ENCODE measurements at regions not wholly inside any gene's neighbourhood (a gene's known extent, or its start where the extent isn't known, plus 50 kb on each side); places are given as distances from the start of the nearest gene placed in this dataset.

DNA sequence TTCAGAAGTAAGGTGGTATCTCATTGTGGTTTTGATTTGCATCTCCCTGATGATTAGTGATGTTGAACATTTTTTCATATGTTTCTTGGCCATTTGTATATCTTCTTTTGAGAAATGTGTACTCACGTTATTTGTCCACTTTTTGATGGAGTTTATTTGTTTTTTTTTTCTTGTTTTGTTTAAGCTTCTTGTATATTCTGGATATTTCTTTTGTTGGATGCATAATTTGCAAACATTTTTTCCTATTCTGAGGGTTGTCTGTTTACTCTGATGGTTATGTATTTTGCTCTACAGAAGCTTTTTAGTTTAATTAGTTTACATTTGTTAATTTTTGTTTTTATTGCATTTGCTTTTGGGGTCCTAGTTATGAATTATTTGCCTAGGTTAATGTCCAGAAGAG is 927.4 kb upstream of the LRFN5 start:
- TF ChIP-seq, protein P1, sequence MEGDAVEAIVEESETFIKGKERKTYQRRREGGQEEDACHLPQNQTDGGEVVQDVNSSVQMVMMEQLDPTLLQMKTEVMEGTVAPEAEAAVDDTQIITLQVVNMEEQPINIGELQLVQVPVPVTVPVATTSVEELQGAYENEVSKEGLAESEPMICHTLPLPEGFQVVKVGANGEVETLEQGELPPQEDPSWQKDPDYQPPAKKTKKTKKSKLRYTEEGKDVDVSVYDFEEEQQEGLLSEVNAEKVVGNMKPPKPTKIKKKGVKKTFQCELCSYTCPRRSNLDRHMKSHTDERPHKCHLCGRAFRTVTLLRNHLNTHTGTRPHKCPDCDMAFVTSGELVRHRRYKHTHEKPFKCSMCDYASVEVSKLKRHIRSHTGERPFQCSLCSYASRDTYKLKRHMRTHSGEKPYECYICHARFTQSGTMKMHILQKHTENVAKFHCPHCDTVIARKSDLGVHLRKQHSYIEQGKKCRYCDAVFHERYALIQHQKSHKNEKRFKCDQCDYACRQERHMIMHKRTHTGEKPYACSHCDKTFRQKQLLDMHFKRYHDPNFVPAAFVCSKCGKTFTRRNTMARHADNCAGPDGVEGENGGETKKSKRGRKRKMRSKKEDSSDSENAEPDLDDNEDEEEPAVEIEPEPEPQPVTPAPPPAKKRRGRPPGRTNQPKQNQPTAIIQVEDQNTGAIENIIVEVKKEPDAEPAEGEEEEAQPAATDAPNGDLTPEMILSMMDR (IDR thresholded peaks at IDR 0.05), result no peak
- no peak for TF ChIP-seq ZFX (IDR thresholded peaks at IDR 0.05; ENCODE audit: borderline replicate concordance)

Measured in 22Rv1 (cell line).